OCI-LY1 (cell line): ENCODE measurements at regions not wholly inside any gene's neighbourhood (a gene's known extent, or its start where the extent isn't known, plus 50 kb on each side); places are given as distances from the start of the nearest gene placed in this dataset.

Experiments used
- H2AFZ ChIP-seq: fragments of 200-600 bp; sonication (generic), shearing (Covaris generic); 2 replicates; pipeline ENCODE4 v1.6.0; 2014; ENCODE audit warnings: antibody characterized with exemption, mild to moderate bottlenecking, low read length
- H3F3A ChIP-seq: fragments of 200-600 bp; sonication (generic), shearing (Covaris generic); 2 replicates; pipeline ENCODE4 v1.6.0; 2014; ENCODE audit warnings: mild to moderate bottlenecking, antibody characterized with exemption, low read length, moderate library complexity; ENCODE audit not compliant: insufficient read depth
- H3K27ac ChIP-seq: fragments of 200-600 bp; sonication (generic); 2 replicates; pipeline ENCODE4 v1.5.1; 2014; ENCODE audit warnings: low read length, mixed run types, mild to moderate bottlenecking, low read depth; ENCODE audit not compliant: poor library complexity, severe bottlenecking
- H3K27me3 ChIP-seq: fragments of 200-600 bp; sonication (generic); 2 replicates; pipeline ENCODE4 v1.6.0; 2014; ENCODE audit warnings: antibody characterized with exemption, mild to moderate bottlenecking, low read length, moderate library complexity; ENCODE audit not compliant: insufficient read depth
- H3K36me3 ChIP-seq: fragments of 200-600 bp; sonication (generic); 2 replicates; pipeline ENCODE4 v1.6.1; 2014; ENCODE audit warnings: mild to moderate bottlenecking, antibody characterized with exemption, low read length, moderate library complexity, mixed read lengths; ENCODE audit not compliant: insufficient read depth
- H3K4me1 ChIP-seq: fragments of 200-600 bp; sonication (generic); 2 replicates; pipeline ENCODE4 v1.5.1; 2014; ENCODE audit warnings: mild to moderate bottlenecking, low read length, moderate library complexity; ENCODE audit not compliant: insufficient read depth, severe bottlenecking
- H3K4me2 ChIP-seq: fragments of 200-600 bp; sonication (generic), shearing (Covaris generic); 2 replicates; pipeline ENCODE4 v1.6.1; 2014; ENCODE audit warnings: low read length
- H3K4me3 ChIP-seq: fragments of 200-600 bp; sonication (generic); 2 replicates; pipeline ENCODE4 v1.5.1; 2014; ENCODE audit warnings: low read length, low read depth, mild to moderate bottlenecking, mixed read lengths; ENCODE audit not compliant: poor library complexity, severe bottlenecking
- H3K79me2 ChIP-seq: fragments of 200-600 bp; shearing (Covaris generic); 2 replicates; pipeline ENCODE4 v1.6.1; 2016; ENCODE audit warnings: mixed run types, low read length, mixed read lengths; ENCODE audit not compliant: insufficient read depth
- H3K9ac ChIP-seq: fragments of 200-600 bp; sonication (generic), shearing (Covaris generic); 2 replicates; pipeline ENCODE4 v1.6.1; 2014; ENCODE audit warnings: mild to moderate bottlenecking, low read length, mixed read lengths
- H3K9me2 ChIP-seq: fragments of 200-600 bp; sonication (generic), shearing (Covaris generic); 2 replicates; pipeline ENCODE4 v1.6.1; 2014; ENCODE audit warnings: low read depth, mild to moderate bottlenecking, low read length, mixed read lengths
- H3K9me3 ChIP-seq: fragments of 200-600 bp; shearing (Covaris generic); 2 replicates; pipeline ENCODE4 v1.6.1; 2014; ENCODE audit warnings: low read length, mixed read lengths
- H4K20me1 ChIP-seq: fragments of 200-600 bp; sonication (generic), shearing (Covaris generic); 2 replicates; pipeline ENCODE4 v1.6.0; 2016; ENCODE audit warnings: mild to moderate bottlenecking, low read length; ENCODE audit not compliant: insufficient read depth
- CTCF ChIP-seq: fragments of 200-600 bp; sonication (generic), shearing (Covaris generic); IDR thresholded peaks from 2 replicates; pipeline ENCODE4 v1.5.1; 2017; ENCODE audit warnings: mild to moderate bottlenecking, antibody characterized with exemption, low read length, moderate library complexity, mixed read lengths
- EZH2 ChIP-seq: fragments of 200-600 bp; sonication (generic), shearing (Covaris generic); IDR thresholded peaks from 2 replicates; pipeline ENCODE4 v1.8.0; 2017; ENCODE audit warnings: borderline replicate concordance, mixed run types, mild to moderate bottlenecking, antibody characterized with exemption, low read length, moderate library complexity, mixed read lengths

GRCh38 chr9:129556491-129557191 lies 64.3 kb downstream of the C9orf50 start:
- no peaks in the 10 kb centered on the region for H3K27me3 ChIP-seq
- no peaks in the 10 kb centered on the region for H3K36me3 ChIP-seq
- H3K4me3 ChIP-seq: no peak overlapping the region
- no peaks in the 10 kb centered on the region for H3K4me1 ChIP-seq
- H3K9me2 ChIP-seq: no peaks in the 10 kb centered on the region
- H3K4me2 ChIP-seq: no peak overlapping the region
- TF ChIP-seq CTCF: no peak
- H3K79me2 ChIP-seq: no peaks in the 10 kb centered on the region
- no peak overlapping the region for H3K27ac ChIP-seq
- H3K9me3 ChIP-seq: no peaks in the 10 kb centered on the region
- no peak overlapping the region for H2AFZ ChIP-seq
- no peaks in the 10 kb centered on the region for H3F3A ChIP-seq
- H3K9ac ChIP-seq: no peak overlapping the region
- H4K20me1 ChIP-seq: no peaks in the 10 kb centered on the region

- H2AFZ ChIP-seq: no peak overlapping the region
- H3K9ac ChIP-seq: no peak overlapping the region
- no peaks in the 10 kb centered on the region for H3K9me3 ChIP-seq
- no peak for TF ChIP-seq EZH2
- no peak for TF ChIP-seq CTCF
- no peak overlapping the region for H3K4me3 ChIP-seq
- no peaks in the 10 kb centered on the region for H4K20me1 ChIP-seq
- no peak overlapping the region for H3K4me2 ChIP-seq
- H3K27ac ChIP-seq: no peak overlapping the region
- H3K79me2 ChIP-seq: no peaks in the 10 kb centered on the region
- no peaks in the 10 kb centered on the region for H3K36me3 ChIP-seq
- H3K9me2 ChIP-seq: no peaks in the 10 kb centered on the region
- no peaks in the 10 kb centered on the region for H3K27me3 ChIP-seq
- H3F3A ChIP-seq: no peaks in the 10 kb centered on the region
- no peaks in the 10 kb centered on the region for H3K4me1 ChIP-seq
Measured at GRCh38 chr9:129555512-129556215, 65.2 kb downstream of the C9orf50 start.

GRCh38 chr9:129554649-129555048 lies 66.3 kb downstream of the C9orf50 start:
- no peak overlapping the region for H3K4me3 ChIP-seq
- H2AFZ ChIP-seq: no peak overlapping the region
- no peaks in the 10 kb centered on the region for H3F3A ChIP-seq
- no peak overlapping the region for H3K9ac ChIP-seq
- H3K9me2 ChIP-seq: no peaks in the 10 kb centered on the region
- no peak overlapping the region for H3K4me2 ChIP-seq
- no peaks in the 10 kb centered on the region for H3K4me1 ChIP-seq
- no peaks in the 10 kb centered on the region for H3K79me2 ChIP-seq
- H3K9me3 ChIP-seq: no peaks in the 10 kb centered on the region
- H3K36me3 ChIP-seq: no peaks in the 10 kb centered on the region
- no peaks in the 10 kb centered on the region for H3K27me3 ChIP-seq
- no peaks in the 10 kb centered on the region for H4K20me1 ChIP-seq
- H3K27ac ChIP-seq: no peak overlapping the region
- no peak for TF ChIP-seq CTCF
- TF ChIP-seq EZH2: no peak
